Central memory CD8-positive, alpha-beta T cell (primary cell): ENCODE measurements at regions not wholly inside any gene's neighbourhood (a gene's known extent, or its start where the extent isn't known, plus 50 kb on each side); places are given as distances from the start of the nearest gene placed in this dataset.

Experiments used
- ATAC-seq: fragments of 150-1000 bp; cut with Tn5 transposase; replicated peaks from 2 replicates; pipeline ENCODE4 v1.10.0; 2022; ENCODE audit warnings: mild to moderate bottlenecking, moderate FRiP score, moderate number of reproducible peaks; ENCODE audit not compliant: poor library complexity, severe bottlenecking; ENCODE audit errors: extremely low read depth
- DNase-seq, 2 donors: peaks; one replicate each; pipeline ENCODE4 v3.0.0; 2021; ENCODE audit warnings: low spot score in 2 of 2
- H3K27ac Mint-ChIP-seq: one replicate; pipeline ENCODE4 v1.8.0; 2022; ENCODE audit warnings: low read depth, mild to moderate bottlenecking, moderate library complexity, mixed read lengths
- H3K27me3 Mint-ChIP-seq: one replicate; pipeline ENCODE4 v1.8.0; 2022; ENCODE audit warnings: mixed read lengths
- H3K36me3 Mint-ChIP-seq: one replicate; pipeline ENCODE4 v1.8.0; 2022; ENCODE audit warnings: mild to moderate bottlenecking, moderate library complexity, mixed read lengths; ENCODE audit not compliant: insufficient read depth
- H3K4me1 Mint-ChIP-seq: one replicate; pipeline ENCODE4 v1.8.0; 2022; ENCODE audit warnings: mixed read lengths
- H3K4me3 Mint-ChIP-seq: one replicate; pipeline ENCODE4 v1.8.0; 2022; ENCODE audit warnings: mild to moderate bottlenecking, moderate library complexity, mixed read lengths
- H3K9me3 Mint-ChIP-seq: one replicate; pipeline ENCODE4 v1.8.0; 2022; ENCODE audit warnings: mixed read lengths

- H3K36me3 Mint-ChIP-seq, result no peaks in the 10 kb centered on the region
- no peaks in the 10 kb centered on the region for H3K27me3 Mint-ChIP-seq
- no peak overlapping the region for H3K27ac Mint-ChIP-seq
- H3K4me3 Mint-ChIP-seq, result no peak overlapping the region
- H3K4me1 Mint-ChIP-seq, result no peaks in the 10 kb centered on the region
- DNase-seq (no peak), ATAC-seq (no peak)
- peaks cover 2% of the 10 kb centered on the region for H3K9me3 Mint-ChIP-seq
These were observed 558.2 kb downstream of the MMUT start for GRCh38 chr6:48904809-48905208.

- Mint-ChIP-seq H3K36me3 (no peaks in the 10 kb centered on the region), H3K27ac (no peak overlapping the region), H3K4me3 (no peak overlapping the region), H3K27me3 (no peaks in the 10 kb centered on the region), H3K9me3 (peaks cover 17% of the 10 kb centered on the region), H3K4me1 (no peaks in the 10 kb centered on the region)
- ATAC-seq (no peak), DNase-seq (no peak)
These were observed 568.6 kb downstream of the MMUT start for GRCh38 chr6:48894469-48894868.

GRCh38 chr6:48893048-48893447, 570.0 kb downstream of the MMUT start:
- H3K36me3 Mint-ChIP-seq, result no peaks in the 10 kb centered on the region
- no peak overlapping the region for H3K4me3 Mint-ChIP-seq
- no peaks in the 10 kb centered on the region for H3K27me3 Mint-ChIP-seq
- no peak overlapping the region for H3K27ac Mint-ChIP-seq
- no peak for ATAC-seq
- no peaks in the 10 kb centered on the region for H3K4me1 Mint-ChIP-seq
- peaks cover 17% of the 10 kb centered on the region for H3K9me3 Mint-ChIP-seq
- DNase-seq, result no peak

- peaks cover 14% of the 10 kb centered on the region for H3K9me3 Mint-ChIP-seq
- DNase-seq (no peak), ATAC-seq (no peak)
- H3K4me1 Mint-ChIP-seq, result no peaks in the 10 kb centered on the region
- H3K4me3 Mint-ChIP-seq, result no peak overlapping the region
- no peak overlapping the region for H3K27ac Mint-ChIP-seq
- H3K27me3 Mint-ChIP-seq, result no peaks in the 10 kb centered on the region
- no peaks in the 10 kb centered on the region for H3K36me3 Mint-ChIP-seq
These were observed 571.7 kb downstream of the MMUT start for GRCh38 chr6:48891308-48891707.

- Mint-ChIP-seq H3K4me3 (no peak overlapping the region), H3K4me1 (no peaks in the 10 kb centered on the region), H3K9me3 (peaks cover 20% of the 10 kb centered on the region), H3K27me3 (no peaks in the 10 kb centered on the region), H3K36me3 (no peaks in the 10 kb centered on the region), H3K27ac (no peak overlapping the region)
- no peak for ATAC-seq
- no peak for DNase-seq
These were observed 573.6 kb downstream of the MMUT start for GRCh38 chr6:48889429-48889828.

GRCh38 chr6:48883116-48883515, 579.9 kb downstream of the MMUT start:
- Mint-ChIP-seq H3K27me3 (no peaks in the 10 kb centered on the region), H3K4me3 (no peak overlapping the region), H3K4me1 (no peaks in the 10 kb centered on the region), H3K9me3 (peaks cover 13% of the 10 kb centered on the region), H3K27ac (no peak overlapping the region), H3K36me3 (no peaks in the 10 kb centered on the region)
- ATAC-seq (no peak), DNase-seq (no peak)

GRCh38 chr6:48881551-48881950, 581.5 kb downstream of the MMUT start:
- H3K36me3 Mint-ChIP-seq, result no peaks in the 10 kb centered on the region
- DNase-seq (no peak), ATAC-seq (no peak)
- no peaks in the 10 kb centered on the region for H3K4me1 Mint-ChIP-seq
- no peak overlapping the region for H3K27ac Mint-ChIP-seq
- no peaks in the 10 kb centered on the region for H3K27me3 Mint-ChIP-seq
- H3K4me3 Mint-ChIP-seq, result no peak overlapping the region
- peaks cover 6% of the 10 kb centered on the region for H3K9me3 Mint-ChIP-seq

GRCh38 chr6:48869595-48869994, 593.5 kb downstream of the MMUT start:
- Mint-ChIP-seq H3K9me3 (peaks cover 12% of the 10 kb centered on the region), H3K4me1 (no peaks in the 10 kb centered on the region), H3K27ac (no peak overlapping the region), H3K36me3 (no peaks in the 10 kb centered on the region), H3K4me3 (no peak overlapping the region), H3K27me3 (no peaks in the 10 kb centered on the region)
- ATAC-seq (no peak), DNase-seq (no peak)

GRCh38 chr6:48866682-48867081, 596.4 kb downstream of the MMUT start:
- Mint-ChIP-seq H3K4me3 (no peak overlapping the region), H3K27me3 (no peaks in the 10 kb centered on the region), H3K36me3 (no peaks in the 10 kb centered on the region), H3K4me1 (no peaks in the 10 kb centered on the region), H3K27ac (no peak overlapping the region), H3K9me3 (peaks cover 11% of the 10 kb centered on the region)
- no peak for DNase-seq
- no peak for ATAC-seq

GRCh38 chr6:48860175-48860574, 602.9 kb downstream of the MMUT start:
- Mint-ChIP-seq H3K27me3 (no peaks in the 10 kb centered on the region), H3K4me3 (no peak overlapping the region), H3K4me1 (no peaks in the 10 kb centered on the region), H3K9me3 (peaks cover 12% of the 10 kb centered on the region), H3K27ac (no peak overlapping the region), H3K36me3 (no peaks in the 10 kb centered on the region)
- DNase-seq, result no peak
- no peak for ATAC-seq

- no peak overlapping the region for H3K4me3 Mint-ChIP-seq
- H3K27ac Mint-ChIP-seq, result no peak overlapping the region
- no peaks in the 10 kb centered on the region for H3K36me3 Mint-ChIP-seq
- no peaks in the 10 kb centered on the region for H3K4me1 Mint-ChIP-seq
- DNase-seq (no peak), ATAC-seq (no peak)
- no peaks in the 10 kb centered on the region for H3K27me3 Mint-ChIP-seq
- H3K9me3 Mint-ChIP-seq, result peaks cover 12% of the 10 kb centered on the region
These were observed 603.4 kb downstream of the MMUT start for GRCh38 chr6:48859562-48860123.

- H3K9me3 Mint-ChIP-seq, result peaks cover 32% of the 10 kb centered on the region
- DNase-seq (no peak), ATAC-seq (no peak)
- H3K27me3 Mint-ChIP-seq, result no peaks in the 10 kb centered on the region
- no peaks in the 10 kb centered on the region for H3K36me3 Mint-ChIP-seq
- no peak overlapping the region for H3K4me3 Mint-ChIP-seq
- H3K27ac Mint-ChIP-seq, result no peak overlapping the region
- H3K4me1 Mint-ChIP-seq, result no peaks in the 10 kb centered on the region
These were observed 617.8 kb downstream of the MMUT start for GRCh38 chr6:48845219-48845618.

- H3K4me1 Mint-ChIP-seq, result no peaks in the 10 kb centered on the region
- ATAC-seq (no peak), DNase-seq (no peak)
- H3K27me3 Mint-ChIP-seq, result no peaks in the 10 kb centered on the region
- H3K27ac Mint-ChIP-seq, result no peak overlapping the region
- H3K4me3 Mint-ChIP-seq, result no peak overlapping the region
- no peaks in the 10 kb centered on the region for H3K36me3 Mint-ChIP-seq
- H3K9me3 Mint-ChIP-seq, result peaks cover 28% of the 10 kb centered on the region
These were observed 618.4 kb downstream of the MMUT start for GRCh38 chr6:48844696-48845095.

GRCh38 chr6:48840896-48841295, 622.2 kb downstream of the MMUT start:
- Mint-ChIP-seq H3K36me3 (no peaks in the 10 kb centered on the region), H3K27ac (no peak overlapping the region), H3K4me3 (no peak overlapping the region), H3K27me3 (no peaks in the 10 kb centered on the region), H3K9me3 (peaks cover 22% of the 10 kb centered on the region), H3K4me1 (no peaks in the 10 kb centered on the region)
- DNase-seq (no peak), ATAC-seq (no peak)
